Suprapubic skin (tissue), 4 donors: ENCODE measurements at regions not wholly inside any gene's neighbourhood (a gene's known extent, or its start where the extent isn't known, plus 50 kb on each side); places are given as distances from the start of the nearest gene placed in this dataset.

ENCODE experiments used
- DNase-seq, 2 donors: peaks; one replicate each; pipeline ENCODE4 v3.0.0-alpha.2; 2019; ENCODE audit warnings: low spot score in 2 of 2
- H3K27ac ChIP-seq: fragments of 200-600 bp; sonication (generic); one replicate; pipeline ENCODE4 v1.5.1; 2019
- H3K27me3 ChIP-seq: fragments of 200-600 bp; sonication (generic); one replicate; pipeline ENCODE4 v1.5.1; 2019
- H3K36me3 ChIP-seq: fragments of 200-600 bp; sonication (generic); one replicate; pipeline ENCODE4 v1.5.1; 2019
- H3K4me1 ChIP-seq: fragments of 200-600 bp; sonication (generic); one replicate; pipeline ENCODE4 v1.5.1; 2019
- H3K4me3 ChIP-seq: fragments of 200-600 bp; sonication (generic); one replicate; pipeline ENCODE4 v1.5.1; 2019; ENCODE audit warnings: mild to moderate bottlenecking
- H3K9me3 ChIP-seq: fragments of 200-600 bp; sonication (generic); one replicate; pipeline ENCODE4 v1.5.1; 2019
- CTCF ChIP-seq, 2 donors: fragments of 200-600 bp in 1 of 2; fragments of 450-650 bp in 1 of 2; sonication (generic) in 1 of 2; IDR thresholded peaks; one replicate each; pipeline ENCODE4 v1.5.1; 2016 to 2019; ENCODE audit warnings: antibody characterized with exemption in 2 of 2, mild to moderate bottlenecking in 1 of 2, moderate library complexity in 1 of 2
- EP300 ChIP-seq: sonication (generic); formaldehyde crosslinking; IDR thresholded peaks from one replicate; pipeline ENCODE4 v1.6.1; 2017; ENCODE audit warnings: antibody characterized with exemption
- POLR2A ChIP-seq, 2 donors: fragments of 450-650 bp; IDR thresholded peaks; one replicate each; pipeline ENCODE4 v1.6.1; 2017; ENCODE audit warnings: antibody characterized with exemption in 2 of 2, mild to moderate bottlenecking in 2 of 2, moderate library complexity in 2 of 2
- POLR2AphosphoS5 ChIP-seq, 3 donors: sonication (generic); formaldehyde crosslinking; IDR thresholded peaks; one replicate each; pipeline ENCODE4 v1.6.1; 2017; ENCODE audit warnings: antibody characterized with exemption in 3 of 3
- WGBS: methylation state at CpG from one replicate; pipeline ENCODE4 v1.1.5; 2018; 5-methylcytosine and 5-hydroxymethylcytosine counted together

GRCh38 chr18:6488956-6489355 lies 74.2 kb upstream of the L3MBTL4 start:
- no peak for DNase-seq
- WGBS, result 87% methylated on average over 1 of the region's 1 CpG
- no peak overlapping the region for H3K4me3 ChIP-seq

DNA sequence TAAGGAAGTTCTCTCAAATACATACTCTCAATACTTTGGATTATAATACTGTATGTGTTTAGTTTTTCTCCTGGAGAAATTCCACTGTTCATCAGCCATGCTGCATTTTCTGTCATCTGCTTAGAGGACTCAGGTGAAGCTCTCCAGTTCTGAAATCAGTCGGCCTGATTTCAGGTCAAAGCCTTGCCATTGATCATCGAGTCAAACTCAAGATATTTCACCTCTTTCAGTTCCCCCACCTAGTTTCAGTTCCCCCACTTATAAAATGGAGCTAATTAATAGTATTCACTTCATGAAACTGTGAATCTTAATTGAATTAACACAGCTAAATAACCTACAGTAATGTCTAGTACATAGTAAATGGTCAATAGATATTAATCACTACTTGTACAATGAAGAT lies 75.3 kb upstream of the L3MBTL4 start:
- peaks cover under 1% of the 10 kb centered on the region for H3K4me1 ChIP-seq
- H3K9me3 ChIP-seq, result no peaks in the 10 kb centered on the region
- no peaks in the 10 kb centered on the region for H3K27me3 ChIP-seq
- 73% methylated on average over 2 of the region's 2 CpGs for WGBS
- H3K27ac ChIP-seq, result no peak overlapping the region
- no peak for TF ChIP-seq CTCF (IDR thresholded peaks at IDR 0.05)
- no peak for TF ChIP-seq EP300
- no peak for TF ChIP-seq POLR2A (IDR thresholded peaks at IDR 0.05)
- TF ChIP-seq POLR2AphosphoS5 (IDR thresholded peaks at IDR 0.05), result no peak
- H3K36me3 ChIP-seq, result no peaks in the 10 kb centered on the region
- no peak for DNase-seq
- H3K4me3 ChIP-seq, result no peak overlapping the region

More at GRCh38 chr18:6488956-6489355, 74.2 kb upstream of the L3MBTL4 start:
- H3K27ac ChIP-seq, result no peak overlapping the region
- H3K36me3 ChIP-seq, result no peaks in the 10 kb centered on the region
- TF ChIP-seq EP300 (no peak), POLR2AphosphoS5 (IDR thresholded peaks at IDR 0.05) (no peak), POLR2A (IDR thresholded peaks at IDR 0.05) (no peak), CTCF (IDR thresholded peaks at IDR 0.05) (no peak)
- H3K9me3 ChIP-seq, result no peaks in the 10 kb centered on the region
- no peaks in the 10 kb centered on the region for H3K27me3 ChIP-seq
- H3K4me1 ChIP-seq, result peaks cover 5% of the 10 kb centered on the region

DNA sequence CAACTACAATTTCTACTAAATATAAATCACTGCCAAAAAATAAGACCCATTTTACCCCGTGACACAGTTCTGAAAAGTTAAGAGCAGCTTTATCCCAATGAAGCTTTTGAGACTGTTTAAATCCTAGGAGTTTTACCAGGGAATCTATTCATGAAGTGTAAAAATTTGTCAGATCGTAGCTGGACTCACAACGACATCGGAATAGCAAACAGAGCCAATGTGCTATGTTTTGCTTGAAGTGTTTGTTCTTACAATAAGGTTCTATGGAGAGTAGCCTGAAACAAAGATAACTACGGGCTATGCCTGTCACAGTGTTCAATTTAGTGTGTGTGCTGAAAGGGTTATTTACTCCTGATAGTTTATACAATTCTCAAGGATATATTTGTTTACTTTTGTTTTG lies 78.5 kb upstream of the L3MBTL4 start:
- Histone ChIP-seq H3K4me1 (peaks cover 7% of the 10 kb centered on the region), H3K36me3 (no peaks in the 10 kb centered on the region), H3K9me3 (no peaks in the 10 kb centered on the region), H3K4me3 (no peak overlapping the region), H3K27me3 (no peaks in the 10 kb centered on the region), H3K27ac (no peak overlapping the region)
- no peak for DNase-seq
- TF ChIP-seq POLR2A (IDR thresholded peaks at IDR 0.05) (no peak), CTCF (IDR thresholded peaks at IDR 0.05) (no peak), POLR2AphosphoS5 (IDR thresholded peaks at IDR 0.05) (no peak), EP300 (no peak)
- WGBS, result 83% methylated on average over 5 of the region's 5 CpGs

- Histone ChIP-seq H3K27me3 (no peaks in the 10 kb centered on the region), H3K36me3 (no peaks in the 10 kb centered on the region), H3K4me3 (no peak overlapping the region), H3K9me3 (no peaks in the 10 kb centered on the region), H3K4me1 (peaks cover 7% of the 10 kb centered on the region), H3K27ac (no peak overlapping the region)
- WGBS, result 51% methylated on average over 5 of the region's 5 CpGs
- no peak for TF ChIP-seq POLR2A (IDR thresholded peaks at IDR 0.05)
- TF ChIP-seq CTCF (IDR thresholded peaks at IDR 0.05), result no peak
- no peak for TF ChIP-seq EP300
- TF ChIP-seq POLR2AphosphoS5 (IDR thresholded peaks at IDR 0.05), result no peak
- DNase-seq, result no peak
Observed at GRCh38 chr18:6495536-6495935, 80.8 kb upstream of the L3MBTL4 start.

DNA sequence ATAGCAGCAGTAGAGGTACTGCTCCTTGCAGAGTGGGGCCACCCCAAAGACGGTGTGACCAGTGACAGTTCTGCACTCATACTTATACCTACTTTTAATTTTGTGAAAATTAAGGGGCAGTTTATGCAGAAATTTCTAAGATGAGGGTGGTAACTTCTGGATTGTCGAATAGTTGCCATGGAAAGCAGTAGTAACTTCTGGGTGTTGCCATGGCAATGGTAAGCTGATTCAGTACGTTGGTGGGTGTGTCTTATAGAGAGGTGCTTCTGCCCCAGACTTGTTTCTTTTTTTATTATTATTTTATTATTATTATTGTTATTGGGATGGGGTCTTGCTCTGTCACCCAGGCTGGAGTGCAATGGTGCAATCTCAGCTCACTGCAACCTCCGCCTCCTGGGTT lies 82.8 kb upstream of the L3MBTL4 start:
- DNase-seq, result no peak
- TF ChIP-seq POLR2AphosphoS5 (IDR thresholded peaks at IDR 0.05) (no peak), EP300 (no peak), POLR2A (IDR thresholded peaks at IDR 0.05) (no peak), CTCF (IDR thresholded peaks at IDR 0.05) (no peak)
- H3K4me1 ChIP-seq, result peaks cover 7% of the 10 kb centered on the region
- no peaks in the 10 kb centered on the region for H3K9me3 ChIP-seq
- H3K4me3 ChIP-seq, result no peak overlapping the region
- no peaks in the 10 kb centered on the region for H3K36me3 ChIP-seq
- WGBS, result 75% methylated on average over 4 of the region's 4 CpGs
- no peaks in the 10 kb centered on the region for H3K27me3 ChIP-seq
- no peak overlapping the region for H3K27ac ChIP-seq
